ENCODE measurements at regions not wholly inside any gene's neighbourhood (a gene's known extent, or its start where the extent isn't known, plus 50 kb on each side); places are given as distances from the start of the nearest gene placed in this dataset.

DNA sequence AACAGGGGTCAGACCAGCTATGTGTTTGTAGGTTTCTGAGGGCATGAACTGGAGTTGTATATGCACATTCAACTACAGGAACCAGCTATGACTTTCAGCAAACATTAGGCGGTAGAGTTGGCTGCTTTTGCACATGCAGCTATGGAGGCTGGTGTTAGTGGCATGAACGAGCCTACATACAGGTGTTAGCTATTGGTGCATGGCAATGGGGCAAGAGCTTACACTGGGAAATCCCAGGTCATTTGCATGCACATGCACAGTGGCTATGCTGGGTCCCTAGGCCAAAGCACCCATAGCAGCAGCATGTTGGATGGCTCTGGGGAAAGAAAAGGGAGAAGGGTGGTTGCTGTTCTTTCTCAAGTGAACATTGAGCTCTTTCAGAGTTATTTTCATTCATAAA is 1018.5 kb upstream of the PHF14 start:
- H3K27me3 Mint-ChIP-seq, result no peaks in the 10 kb centered on the region
- H3K9me3 Mint-ChIP-seq, result peaks cover 10% of the 10 kb centered on the region

DNA sequence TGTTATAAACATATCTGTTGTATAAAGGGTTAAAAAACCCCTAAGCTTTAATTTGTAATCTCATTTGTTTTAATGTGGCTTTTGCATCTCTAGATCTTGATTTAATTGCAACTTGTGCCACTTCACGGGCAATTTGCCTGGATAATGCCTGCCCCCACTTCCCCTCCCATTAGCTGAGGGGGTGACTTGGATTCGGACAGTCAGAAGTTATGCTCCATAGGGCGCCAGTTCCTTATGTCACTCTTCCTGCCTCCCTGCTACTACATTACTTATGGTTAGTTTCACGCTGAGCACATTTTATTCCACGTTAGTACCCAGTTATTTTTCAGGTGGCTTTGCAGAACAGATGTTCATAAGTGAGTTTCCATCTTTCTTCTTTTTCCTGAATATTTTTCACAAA is 1015.2 kb upstream of the PHF14 start:
- Histone ChIP-seq H3K27me3 (ENCODE audit: control insufficient read depth in 1 of 2, insufficient read depth in 2 of 2, low read length in 2 of 2) (no peaks in the 10 kb centered on the region), H3K9me3 (ENCODE audit: control insufficient read depth in 1 of 2, insufficient read depth in 1 of 2, low read length in 2 of 2) (peaks cover 0 to 5% of the 10 kb centered on the region in 2 experiments), H3K36me3 (ENCODE audit: insufficient read depth, low read length) (no peaks in the 10 kb centered on the region), H3K4me3 (ENCODE audit: low read length) (no peak overlapping the region), H3K27ac (ENCODE audit: low read depth in 1 of 2, low read length in 2 of 2) (no peak overlapping the region), H3K4me1 (ENCODE audit: insufficient read depth, low read length) (no peaks in the 10 kb centered on the region)
- intact Hi-C loops (cut with DNase I, micrococcal nuclease), result no loop called here
- CTCF ChIA-PET, result no interaction called here
- POLR2A ChIA-PET, result no interaction called here
- H3K27me3 Mint-ChIP-seq, result no peaks in the 10 kb centered on the region
- no peak overlapping the region for H3K4me3 Mint-ChIP-seq
- no peaks in the 10 kb centered on the region for H3K4me1 Mint-ChIP-seq (ENCODE audit: low read depth)
- DNase-seq (no peak), ATAC-seq (ENCODE audit: poor library complexity) (no peak)
- no peaks in the 10 kb centered on the region for H3K36me3 Mint-ChIP-seq (ENCODE audit: low read depth)
- no peak overlapping the region for H3K27ac Mint-ChIP-seq
- peaks cover 10% of the 10 kb centered on the region for H3K9me3 Mint-ChIP-seq
- TF ChIP-seq, protein P1, sequence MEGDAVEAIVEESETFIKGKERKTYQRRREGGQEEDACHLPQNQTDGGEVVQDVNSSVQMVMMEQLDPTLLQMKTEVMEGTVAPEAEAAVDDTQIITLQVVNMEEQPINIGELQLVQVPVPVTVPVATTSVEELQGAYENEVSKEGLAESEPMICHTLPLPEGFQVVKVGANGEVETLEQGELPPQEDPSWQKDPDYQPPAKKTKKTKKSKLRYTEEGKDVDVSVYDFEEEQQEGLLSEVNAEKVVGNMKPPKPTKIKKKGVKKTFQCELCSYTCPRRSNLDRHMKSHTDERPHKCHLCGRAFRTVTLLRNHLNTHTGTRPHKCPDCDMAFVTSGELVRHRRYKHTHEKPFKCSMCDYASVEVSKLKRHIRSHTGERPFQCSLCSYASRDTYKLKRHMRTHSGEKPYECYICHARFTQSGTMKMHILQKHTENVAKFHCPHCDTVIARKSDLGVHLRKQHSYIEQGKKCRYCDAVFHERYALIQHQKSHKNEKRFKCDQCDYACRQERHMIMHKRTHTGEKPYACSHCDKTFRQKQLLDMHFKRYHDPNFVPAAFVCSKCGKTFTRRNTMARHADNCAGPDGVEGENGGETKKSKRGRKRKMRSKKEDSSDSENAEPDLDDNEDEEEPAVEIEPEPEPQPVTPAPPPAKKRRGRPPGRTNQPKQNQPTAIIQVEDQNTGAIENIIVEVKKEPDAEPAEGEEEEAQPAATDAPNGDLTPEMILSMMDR (IDR thresholded peaks at IDR 0.05), result no peak

More for the DNA sequence above, 1018.5 kb upstream of the PHF14 start:
- Histone ChIP-seq H3K27me3 (ENCODE audit: control insufficient read depth in 1 of 2, insufficient read depth in 2 of 2, low read length in 2 of 2) (no peaks in the 10 kb centered on the region), H3K4me1 (ENCODE audit: insufficient read depth, low read length) (no peaks in the 10 kb centered on the region), H3K4me3 (ENCODE audit: low read length) (no peak overlapping the region), H3K27ac (ENCODE audit: low read depth in 1 of 2, low read length in 2 of 2) (no peak overlapping the region), H3K9me3 (ENCODE audit: control insufficient read depth in 1 of 2, insufficient read depth in 1 of 2, low read length in 2 of 2) (peaks cover 0 to 5% of the 10 kb centered on the region in 2 experiments), H3K36me3 (ENCODE audit: insufficient read depth, low read length) (no peaks in the 10 kb centered on the region)
- Mint-ChIP-seq H3K4me3 (no peak overlapping the region), H3K27ac (no peak overlapping the region), H3K36me3 (ENCODE audit: low read depth) (no peaks in the 10 kb centered on the region), H3K4me1 (ENCODE audit: low read depth) (no peaks in the 10 kb centered on the region)
- POLR2A ChIA-PET, result no interaction called here
- CTCF ChIA-PET, result no interaction called here
- ATAC-seq (ENCODE audit: poor library complexity), result no peak
- TF ChIP-seq, protein P1 (IDR thresholded peaks at IDR 0.05), result no peak
- no peak for DNase-seq
- intact Hi-C loops (cut with DNase I, micrococcal nuclease), result no loop called here

DNA sequence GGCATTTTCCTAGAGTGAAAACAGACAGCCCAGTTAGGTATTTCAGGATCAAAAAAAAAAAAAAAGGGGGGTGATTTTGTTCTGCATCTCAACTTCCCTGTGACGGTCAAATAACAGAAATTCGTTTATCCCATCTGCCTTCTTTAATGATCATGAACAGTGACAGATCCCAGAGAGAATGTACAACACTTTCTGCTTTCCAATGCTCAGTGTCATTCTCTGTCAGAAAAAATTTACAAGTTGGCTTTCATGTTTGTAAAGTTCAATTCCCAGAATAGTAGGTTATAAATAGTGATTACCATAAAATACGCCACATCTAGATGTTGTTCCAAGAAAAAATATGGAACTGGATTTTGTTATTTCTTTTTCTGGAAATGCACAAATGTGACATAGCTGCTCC is 1013.2 kb upstream of the PHF14 start:
- Histone ChIP-seq H3K27me3 (ENCODE audit: control insufficient read depth in 1 of 2, insufficient read depth in 2 of 2, low read length in 2 of 2) (no peaks in the 10 kb centered on the region), H3K4me3 (ENCODE audit: low read length) (no peak overlapping the region), H3K36me3 (ENCODE audit: insufficient read depth, low read length) (no peaks in the 10 kb centered on the region), H3K4me1 (ENCODE audit: insufficient read depth, low read length) (no peaks in the 10 kb centered on the region), H3K27ac (ENCODE audit: low read depth in 1 of 2, low read length in 2 of 2) (no peak overlapping the region), H3K9me3 (ENCODE audit: control insufficient read depth in 1 of 2, insufficient read depth in 1 of 2, low read length in 2 of 2) (peaks cover 0 to 5% of the 10 kb centered on the region in 2 experiments)
- TF ChIP-seq, protein P1 (IDR thresholded peaks at IDR 0.05), result no peak
- intact Hi-C loops (cut with DNase I, micrococcal nuclease), result loop anchor here in 1 of 2 experiments (2.0 kb wide), 1 partner anchor 70 kb away; no protein-coding TSS in a partner anchor
- Mint-ChIP-seq H3K4me1 (ENCODE audit: low read depth) (no peaks in the 10 kb centered on the region), H3K36me3 (ENCODE audit: low read depth) (no peaks in the 10 kb centered on the region), H3K9me3 (peaks cover 1% of the 10 kb centered on the region), H3K27ac (no peak overlapping the region), H3K4me3 (no peak overlapping the region), H3K27me3 (no peaks in the 10 kb centered on the region)
- no peak for DNase-seq
- ChIA-PET POLR2A (no interaction called here), CTCF (no interaction called here)
- ATAC-seq (ENCODE audit: poor library complexity), result no peak
